ENCODE measurements at regions not wholly inside any gene's neighbourhood (a gene's known extent, or its start where the extent isn't known, plus 50 kb on each side); places are given as distances from the start of the nearest gene placed in this dataset.
"Not testable (repeated sequence)": the region's sequence is repeated elsewhere in the genome, so short reads cannot be mapped to it uniquely, and the experiment has no call there.

DNA sequence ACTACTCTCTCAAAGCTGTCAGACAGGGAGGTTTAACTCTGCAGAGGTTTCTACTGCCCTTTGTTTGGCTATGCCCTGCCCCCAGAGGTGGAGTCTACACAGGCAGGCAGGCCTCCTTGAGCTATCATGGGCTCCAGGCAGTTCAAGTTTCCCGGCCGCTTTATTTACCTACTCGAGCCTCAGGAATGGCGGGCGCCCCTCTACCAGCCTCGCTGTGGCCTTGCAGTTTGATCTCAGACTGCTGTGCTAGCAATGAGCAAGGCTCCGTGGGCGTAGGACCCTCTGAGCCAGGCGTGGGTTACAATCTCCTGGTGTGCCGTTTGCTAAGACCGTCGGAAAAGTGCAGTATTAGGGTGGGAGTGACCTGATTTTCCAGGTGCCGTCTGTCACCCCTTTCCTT, 124.3 kb downstream of the PTCHD1 start:
- H3K4me3 ChIP-seq (ENCODE audit: low read depth, low read length); DNase-seq (ENCODE audit: low read depth): not testable (repeated sequence)

DNA sequence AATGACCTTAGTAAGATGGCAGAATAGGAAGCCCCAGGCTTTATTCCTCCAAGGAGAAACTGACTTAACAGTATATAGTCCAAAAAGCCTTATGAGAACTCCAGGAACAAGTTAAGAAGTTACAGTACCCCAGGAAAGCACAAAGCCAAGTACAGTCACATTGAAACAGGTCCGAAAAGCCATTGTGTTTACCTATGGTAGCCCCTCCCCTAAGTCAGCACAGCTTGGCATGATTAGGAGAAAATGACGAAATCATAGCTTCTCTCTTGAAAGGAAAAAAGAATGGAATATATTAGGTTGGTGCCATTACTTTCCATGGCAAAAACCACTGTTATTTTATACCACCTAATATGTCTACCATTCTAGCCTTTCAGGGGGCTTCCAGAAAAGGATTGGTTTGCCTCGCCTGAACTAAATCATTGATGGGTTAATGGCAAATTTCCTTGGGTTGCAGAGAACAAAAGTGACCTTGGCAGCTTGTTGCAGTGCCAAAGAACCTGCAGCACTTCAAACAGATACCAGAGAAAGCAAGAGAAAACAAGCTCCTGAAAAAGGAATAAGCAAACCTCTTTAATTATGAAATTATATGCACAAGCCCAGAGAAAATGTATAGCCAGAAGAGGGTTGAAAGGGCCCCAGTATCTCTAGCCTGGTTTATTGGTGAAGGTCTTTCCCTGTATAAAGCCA, 130.6 kb downstream of the PTCHD1 start:
- TF ChIP-seq, protein P1, sequence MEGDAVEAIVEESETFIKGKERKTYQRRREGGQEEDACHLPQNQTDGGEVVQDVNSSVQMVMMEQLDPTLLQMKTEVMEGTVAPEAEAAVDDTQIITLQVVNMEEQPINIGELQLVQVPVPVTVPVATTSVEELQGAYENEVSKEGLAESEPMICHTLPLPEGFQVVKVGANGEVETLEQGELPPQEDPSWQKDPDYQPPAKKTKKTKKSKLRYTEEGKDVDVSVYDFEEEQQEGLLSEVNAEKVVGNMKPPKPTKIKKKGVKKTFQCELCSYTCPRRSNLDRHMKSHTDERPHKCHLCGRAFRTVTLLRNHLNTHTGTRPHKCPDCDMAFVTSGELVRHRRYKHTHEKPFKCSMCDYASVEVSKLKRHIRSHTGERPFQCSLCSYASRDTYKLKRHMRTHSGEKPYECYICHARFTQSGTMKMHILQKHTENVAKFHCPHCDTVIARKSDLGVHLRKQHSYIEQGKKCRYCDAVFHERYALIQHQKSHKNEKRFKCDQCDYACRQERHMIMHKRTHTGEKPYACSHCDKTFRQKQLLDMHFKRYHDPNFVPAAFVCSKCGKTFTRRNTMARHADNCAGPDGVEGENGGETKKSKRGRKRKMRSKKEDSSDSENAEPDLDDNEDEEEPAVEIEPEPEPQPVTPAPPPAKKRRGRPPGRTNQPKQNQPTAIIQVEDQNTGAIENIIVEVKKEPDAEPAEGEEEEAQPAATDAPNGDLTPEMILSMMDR (conservative IDR thresholded peaks at IDR 0.05; ENCODE audit: low read depth, low read length): no peak
- no peak for DNase-seq (ENCODE audit: low read depth)
- no peak overlapping the region for H3K4me3 ChIP-seq (ENCODE audit: low read depth, low read length)

DNA sequence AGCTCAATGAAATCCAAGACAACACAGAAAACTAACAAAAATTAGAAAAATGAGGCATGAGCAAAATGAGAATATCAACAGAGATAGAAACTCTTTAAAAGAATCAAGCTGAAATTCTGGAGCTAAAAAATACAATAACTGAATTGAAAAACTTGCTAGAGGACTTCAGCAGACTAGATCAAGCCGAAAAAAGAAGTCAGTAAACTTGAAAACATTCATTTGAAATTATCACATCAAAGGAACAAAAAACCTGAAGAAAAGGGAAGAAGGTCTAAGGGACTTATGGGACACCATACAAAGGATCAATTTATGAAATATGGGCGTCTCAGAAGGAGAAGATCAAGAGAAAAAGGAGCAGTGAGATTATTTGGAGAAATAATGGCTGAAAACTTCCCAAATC, 131.3 kb downstream of the PTCHD1 start:
- TF ChIP-seq, protein P1 (conservative IDR thresholded peaks at IDR 0.05; ENCODE audit: low read depth, low read length): no peak
- H3K4me3 ChIP-seq (ENCODE audit: low read depth, low read length): no peak overlapping the region
- no peak for DNase-seq (ENCODE audit: low read depth)

DNA sequence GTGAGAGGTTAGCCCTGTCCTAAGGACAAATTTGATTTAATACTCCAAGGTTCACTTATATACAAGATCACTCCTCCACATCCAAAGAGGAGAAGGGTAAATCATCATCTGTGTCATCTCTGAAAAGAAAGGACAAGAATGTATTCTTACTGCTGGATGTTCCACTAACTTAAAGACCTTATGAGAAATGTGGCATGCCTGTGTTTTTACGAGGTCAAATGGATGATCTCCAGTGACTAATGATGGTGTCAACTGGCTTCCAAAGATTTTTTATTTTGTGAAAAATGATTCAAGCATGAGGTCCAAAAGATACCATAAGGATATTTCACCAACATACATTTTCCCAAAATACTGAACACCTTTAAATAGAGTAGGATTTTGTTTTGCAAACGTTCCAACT, 143.4 kb downstream of the PTCHD1 start:
- no peak for DNase-seq (ENCODE audit: low read depth)
- TF ChIP-seq, protein P1 (conservative IDR thresholded peaks at IDR 0.05; ENCODE audit: low read depth, low read length): no peak
- H3K4me3 ChIP-seq (ENCODE audit: low read depth, low read length): no peak overlapping the region

DNA sequence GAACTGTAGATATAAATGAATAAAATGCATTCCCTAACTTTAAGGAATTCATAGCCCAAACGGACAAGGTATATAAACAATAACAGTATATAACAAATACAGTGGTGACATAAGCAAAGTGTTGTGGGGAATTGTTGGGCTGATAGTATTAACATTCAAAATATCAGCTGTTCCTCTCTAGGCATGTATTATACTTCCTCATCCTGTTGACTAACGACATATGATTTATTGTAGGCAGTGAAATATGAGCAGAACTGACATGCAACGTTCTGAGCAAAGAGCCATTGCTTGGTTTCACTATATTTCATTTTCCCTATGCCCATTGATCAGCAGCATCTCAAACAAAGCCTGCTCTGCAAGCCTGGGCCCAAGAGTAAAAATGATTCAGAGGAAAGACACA, 143.9 kb downstream of the PTCHD1 start:
- H3K4me3 ChIP-seq (ENCODE audit: low read depth, low read length): no peak overlapping the region
- TF ChIP-seq, protein P1 (conservative IDR thresholded peaks at IDR 0.05; ENCODE audit: low read depth, low read length): no peak
- DNase-seq (ENCODE audit: low read depth): no peak

DNA sequence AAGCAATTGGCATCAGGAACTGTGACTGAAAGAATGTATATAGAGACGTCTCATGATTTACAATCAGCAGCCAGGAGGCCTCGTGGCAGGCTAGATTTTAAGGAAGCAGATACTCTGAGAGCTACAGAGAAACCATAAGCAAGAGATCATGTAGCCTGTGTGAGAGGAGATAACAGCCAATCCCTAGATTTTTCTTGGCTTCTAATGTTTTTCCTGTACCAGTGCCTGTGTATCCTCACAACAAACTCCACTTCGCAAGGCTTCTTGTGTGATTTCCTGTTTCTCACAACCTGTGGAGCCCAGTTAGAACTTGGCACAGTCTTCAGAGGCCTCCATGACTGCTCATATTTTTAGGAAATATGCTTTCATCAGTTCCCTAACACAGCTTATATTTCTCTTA, 147.9 kb downstream of the PTCHD1 start:
- TF ChIP-seq, protein P1 (conservative IDR thresholded peaks at IDR 0.05; ENCODE audit: low read depth, low read length): no peak
- H3K4me3 ChIP-seq (ENCODE audit: low read depth, low read length): no peak overlapping the region
- DNase-seq (ENCODE audit: low read depth): no peak

DNA sequence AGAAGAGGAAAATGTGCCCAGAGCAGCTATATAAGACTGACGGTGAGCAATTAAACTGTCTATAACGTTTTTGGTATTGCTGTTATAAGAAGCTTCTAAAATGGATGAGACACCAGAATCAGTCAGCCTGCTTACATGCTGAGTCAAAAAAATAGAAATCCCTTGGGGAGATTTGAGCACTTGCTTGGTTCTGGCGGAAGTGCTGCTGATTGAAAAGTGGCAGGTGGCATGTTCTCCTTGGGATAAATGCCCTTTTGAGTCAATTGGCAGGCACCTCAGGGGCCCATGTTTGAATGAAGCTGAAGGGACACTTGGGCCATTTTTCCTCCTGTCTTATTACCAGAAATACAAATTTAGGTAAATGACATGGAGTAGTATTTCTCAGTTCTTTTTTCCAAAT, 148.7 kb downstream of the PTCHD1 start:
- no peak for DNase-seq (ENCODE audit: low read depth)
- TF ChIP-seq, protein P1 (conservative IDR thresholded peaks at IDR 0.05; ENCODE audit: low read depth, low read length): no peak
- H3K4me3 ChIP-seq (ENCODE audit: low read depth, low read length): no peak overlapping the region

Data from epithelial cell of proximal tubule (primary cell).